Muscle layer of duodenum (tissue), 2 donors: ENCODE measurements at regions not wholly inside any gene's neighbourhood (a gene's known extent, or its start where the extent isn't known, plus 50 kb on each side); places are given as distances from the start of the nearest gene placed in this dataset.
"Not testable (repeated sequence)": the region's sequence is repeated elsewhere in the genome, so short reads cannot be mapped to it uniquely, and the experiment has no call there.

Experiments used
- H3K27ac ChIP-seq: one replicate; pipeline ENCODE4 v1.7.0; 2013; ENCODE audit warnings: mild to moderate bottlenecking, low read length
- H3K27me3 ChIP-seq: one replicate; pipeline ENCODE4 v1.7.0; 2013; ENCODE audit warnings: low read depth, mild to moderate bottlenecking, control low read depth, low read length
- H3K36me3 ChIP-seq, 2 donors: one replicate each; pipeline ENCODE4 v1.7.0; 2013; ENCODE audit warnings: low read length in 2 of 2, control low read depth in 1 of 2, mild to moderate bottlenecking in 1 of 2; ENCODE audit not compliant: insufficient read depth in 2 of 2, control insufficient read depth in 1 of 2
- H3K4me1 ChIP-seq, 2 donors: one replicate each; pipeline ENCODE4 v1.7.0; 2013; ENCODE audit warnings: low read length in 2 of 2, mild to moderate bottlenecking in 2 of 2, control low read depth in 1 of 2, moderate library complexity in 1 of 2; ENCODE audit not compliant: insufficient read depth in 2 of 2, control insufficient read depth in 1 of 2
- H3K4me3 ChIP-seq, 2 donors: one replicate each; pipeline ENCODE4 v1.7.0; 2013; ENCODE audit warnings: low read length in 2 of 2, low read depth in 1 of 2, mild to moderate bottlenecking in 1 of 2
- H3K9me3 ChIP-seq, 2 donors: one replicate each; pipeline ENCODE4 v1.7.0; 2013; ENCODE audit warnings: low read length in 2 of 2, control low read depth in 1 of 2, mild to moderate bottlenecking in 1 of 2; ENCODE audit not compliant: control insufficient read depth in 1 of 2
- donor health status: healthy.

DNA sequence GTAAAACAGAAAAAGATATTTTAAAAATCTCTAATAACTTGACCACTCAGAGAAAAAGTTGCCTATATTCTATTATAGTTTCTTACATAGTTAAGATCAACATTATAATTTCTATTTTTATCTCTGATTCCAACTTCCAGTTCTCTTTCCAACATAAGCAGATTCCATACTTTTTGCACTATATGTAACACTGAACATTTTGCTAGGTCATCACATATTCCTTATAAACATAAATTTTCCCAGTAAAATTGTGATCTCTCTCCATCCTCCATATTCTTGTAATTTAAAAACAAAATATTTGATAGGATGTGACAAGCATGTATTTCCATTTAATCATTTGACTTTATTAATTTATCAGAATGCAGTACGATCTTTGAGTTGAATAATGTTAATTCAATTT lies 170.4 kb upstream of the THSD7A start:
- H3K36me3 ChIP-seq = no peaks in the 10 kb centered on the region
- no peaks in the 10 kb centered on the region for H3K4me1 ChIP-seq
- H3K27ac ChIP-seq = no peak overlapping the region
- H3K27me3 ChIP-seq = no peaks in the 10 kb centered on the region
- no peak overlapping the region for H3K4me3 ChIP-seq
- H3K9me3 ChIP-seq = no peaks in the 10 kb centered on the region

DNA sequence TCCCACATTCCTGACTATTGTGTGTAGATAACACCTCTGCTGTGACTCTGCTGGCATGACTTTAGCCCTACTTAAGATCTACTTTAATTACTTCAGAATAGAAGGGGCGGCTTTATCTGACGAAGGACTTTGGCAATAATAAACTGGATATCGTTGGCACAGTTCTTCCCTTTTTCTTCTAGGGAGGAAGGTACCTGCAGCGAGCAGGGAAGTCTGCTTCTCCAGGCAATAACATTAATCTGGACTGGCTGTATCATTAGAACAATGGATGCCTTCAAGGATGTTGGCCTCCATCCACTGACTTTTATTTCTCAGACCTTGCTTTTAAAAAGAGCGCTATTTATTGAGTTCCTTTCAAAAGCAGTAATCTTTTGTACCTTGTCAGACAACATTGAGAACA lies 172.6 kb upstream of the THSD7A start:
- Histone ChIP-seq H3K36me3 (no peaks in the 10 kb centered on the region), H3K4me1 (no peaks in the 10 kb centered on the region), H3K4me3 (no peak overlapping the region), H3K9me3 (no peaks in the 10 kb centered on the region), H3K27me3 (no peaks in the 10 kb centered on the region), H3K27ac (no peak overlapping the region)

DNA sequence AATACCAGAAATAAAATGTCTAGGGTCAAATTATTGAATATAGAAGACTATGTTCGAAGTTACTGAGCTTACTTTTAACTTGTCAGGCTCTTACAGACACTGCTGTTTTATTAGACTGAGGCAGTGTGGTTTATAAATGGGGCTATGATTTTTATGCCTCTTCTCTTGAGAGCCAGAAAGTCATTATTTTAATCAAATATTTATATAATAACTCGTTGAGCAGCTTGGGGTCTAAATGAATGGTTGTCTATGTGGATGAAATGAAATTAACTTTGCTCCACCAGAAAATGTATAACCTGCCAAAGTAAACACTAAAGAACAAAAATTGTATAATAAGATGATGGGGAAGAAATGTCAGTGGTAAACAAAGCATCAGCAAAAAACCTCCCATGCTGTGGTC lies 175.6 kb upstream of the THSD7A start:
- Histone ChIP-seq H3K9me3 (no peaks in the 10 kb centered on the region), H3K36me3 (no peaks in the 10 kb centered on the region), H3K27me3 (no peaks in the 10 kb centered on the region), H3K27ac (no peak overlapping the region), H3K4me1 (no peaks in the 10 kb centered on the region), H3K4me3 (no peak overlapping the region)

DNA sequence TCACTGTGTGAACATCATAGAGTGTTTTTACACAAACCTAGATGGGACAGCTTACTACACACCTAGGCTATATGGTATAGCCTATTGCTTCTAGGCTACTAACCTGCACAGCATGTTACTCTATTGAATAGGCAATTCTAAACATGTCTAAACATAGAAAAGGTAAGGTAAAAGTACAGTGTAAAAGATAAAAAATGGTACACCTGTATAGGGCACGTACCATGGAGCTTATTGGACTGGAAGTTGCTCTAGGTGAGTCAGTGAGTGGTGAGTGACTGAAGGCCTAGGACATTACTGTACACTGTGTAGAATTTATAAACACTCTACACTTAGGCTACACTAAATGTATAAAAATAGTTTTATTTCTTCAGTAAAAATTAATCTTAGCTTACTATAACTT lies 182.0 kb upstream of the THSD7A start:
- Histone ChIP-seq H3K4me3 (no peak overlapping the region), H3K4me1 (no peaks in the 10 kb centered on the region), H3K9me3 (no peaks in the 10 kb centered on the region), H3K27ac (no peak overlapping the region), H3K36me3 (no peaks in the 10 kb centered on the region), H3K27me3 (no peaks in the 10 kb centered on the region)

DNA sequence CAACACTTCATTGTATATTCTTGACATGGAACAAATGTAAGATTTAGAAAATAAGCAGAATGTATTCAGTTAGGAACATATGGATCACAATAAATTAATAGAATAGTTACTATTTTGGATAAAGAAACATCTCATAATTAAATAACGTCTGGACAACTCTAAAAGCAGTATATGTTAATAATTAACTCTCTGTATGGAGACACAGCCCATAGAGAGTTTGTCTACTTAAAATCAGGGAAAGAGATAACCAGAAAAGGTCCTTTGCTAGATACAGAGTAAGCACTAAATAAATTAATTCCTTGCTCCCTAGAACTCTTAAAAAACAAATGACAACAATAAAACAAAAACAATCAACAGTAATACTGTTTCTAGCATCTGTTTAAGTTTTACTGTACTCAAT lies 184.4 kb upstream of the THSD7A start:
- H3K27me3 ChIP-seq = no peaks in the 10 kb centered on the region
- no peaks in the 10 kb centered on the region for H3K36me3 ChIP-seq
- H3K27ac ChIP-seq = no peak overlapping the region
- no peaks in the 10 kb centered on the region for H3K4me1 ChIP-seq
- H3K4me3 ChIP-seq = no peak overlapping the region
- H3K9me3 ChIP-seq = no peaks in the 10 kb centered on the region

DNA sequence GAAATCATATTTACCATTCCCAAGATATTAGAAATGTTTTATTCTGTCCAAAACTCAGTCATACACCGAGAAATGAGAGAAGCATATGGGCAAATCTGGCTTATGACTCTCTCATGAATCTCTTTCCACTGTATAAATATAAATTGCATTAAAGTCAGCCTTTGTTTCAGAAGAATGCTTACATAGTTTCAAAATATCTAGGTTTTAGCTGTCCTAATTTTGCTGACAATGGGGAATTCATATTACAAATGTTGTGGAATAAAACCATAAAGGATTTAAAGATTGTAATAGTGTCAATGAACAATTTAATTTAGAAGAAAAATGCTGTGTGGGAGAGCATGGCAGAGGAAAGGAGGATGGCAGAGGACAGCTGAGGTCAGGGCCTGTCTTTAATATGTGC lies 185.0 kb upstream of the THSD7A start:
- H3K27ac ChIP-seq = no peak overlapping the region
- no peaks in the 10 kb centered on the region for H3K36me3 ChIP-seq
- H3K4me1 ChIP-seq = no peaks in the 10 kb centered on the region
- no peaks in the 10 kb centered on the region for H3K27me3 ChIP-seq
- no peaks in the 10 kb centered on the region for H3K9me3 ChIP-seq
- no peak overlapping the region for H3K4me3 ChIP-seq

DNA sequence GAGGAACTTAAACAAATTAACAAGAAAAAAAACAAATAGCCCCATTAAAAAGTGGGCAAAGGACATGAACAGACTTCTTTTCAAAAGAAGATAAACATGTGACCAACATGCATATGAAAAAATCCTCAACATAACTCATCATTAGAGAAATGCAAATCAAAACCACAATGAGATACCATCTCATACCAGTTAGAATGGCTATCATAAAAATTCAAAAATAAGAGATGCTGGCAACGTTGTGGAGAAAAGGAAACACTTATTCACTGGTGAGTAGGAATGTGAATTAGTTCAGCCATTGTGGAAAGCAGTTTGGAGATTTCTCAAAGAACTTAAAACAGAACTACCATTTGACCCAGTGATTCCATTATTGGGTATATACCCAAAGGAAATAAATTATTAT lies 189.1 kb upstream of the TMEM106B start:
- H3K27me3 ChIP-seq, H3K9me3 ChIP-seq, H3K27ac ChIP-seq, H3K4me3 ChIP-seq, H3K4me1 ChIP-seq, H3K36me3 ChIP-seq: not testable (repeated sequence)

DNA sequence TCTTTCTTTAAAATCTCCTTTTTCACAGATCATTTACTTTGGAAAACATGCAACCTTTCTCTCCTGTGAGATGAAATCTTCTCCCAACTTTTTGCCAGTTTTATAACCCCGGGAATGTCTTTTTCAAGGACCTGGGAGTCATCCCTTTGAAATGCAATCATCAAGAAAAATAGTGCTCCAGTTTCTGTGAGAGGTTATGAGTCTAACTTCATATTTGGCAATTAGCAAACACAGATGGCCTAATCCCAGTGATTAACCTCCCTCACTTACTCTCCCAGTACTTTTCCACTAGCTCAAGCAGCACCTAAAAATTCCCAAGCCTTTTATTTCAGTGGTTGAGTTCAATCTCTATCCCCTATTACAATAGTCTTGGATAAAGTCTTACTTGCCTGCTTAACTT lies 185.8 kb upstream of the TMEM106B start:
- H3K4me1 ChIP-seq = no peaks in the 10 kb centered on the region
- no peak overlapping the region for H3K4me3 ChIP-seq
- H3K27ac ChIP-seq = no peak overlapping the region
- H3K27me3 ChIP-seq = no peaks in the 10 kb centered on the region
- no peaks in the 10 kb centered on the region for H3K36me3 ChIP-seq
- H3K9me3 ChIP-seq = no peaks in the 10 kb centered on the region

DNA sequence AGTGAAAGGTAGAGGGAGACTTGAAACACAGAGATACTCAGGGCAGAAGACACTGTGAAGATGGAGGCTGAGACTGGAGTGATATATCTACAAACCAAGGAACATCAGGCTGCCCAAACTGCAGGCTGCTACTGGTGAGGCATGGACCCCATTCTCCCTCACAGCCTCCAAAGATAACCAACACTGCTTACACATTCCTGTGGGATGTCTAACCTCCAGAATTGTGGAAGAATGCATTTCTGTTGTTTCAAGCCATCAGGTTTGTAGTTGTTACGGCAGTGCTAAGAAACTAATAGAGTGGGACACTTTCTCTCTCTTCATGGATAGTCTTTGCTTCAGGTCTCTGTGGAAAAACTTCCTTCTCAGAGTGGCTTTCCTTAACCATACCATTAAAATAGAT lies 182.6 kb upstream of the TMEM106B start:
- Histone ChIP-seq H3K4me1 (no peaks in the 10 kb centered on the region), H3K27ac (no peak overlapping the region), H3K27me3 (no peaks in the 10 kb centered on the region), H3K4me3 (no peak overlapping the region), H3K36me3 (no peaks in the 10 kb centered on the region), H3K9me3 (no peaks in the 10 kb centered on the region)

DNA sequence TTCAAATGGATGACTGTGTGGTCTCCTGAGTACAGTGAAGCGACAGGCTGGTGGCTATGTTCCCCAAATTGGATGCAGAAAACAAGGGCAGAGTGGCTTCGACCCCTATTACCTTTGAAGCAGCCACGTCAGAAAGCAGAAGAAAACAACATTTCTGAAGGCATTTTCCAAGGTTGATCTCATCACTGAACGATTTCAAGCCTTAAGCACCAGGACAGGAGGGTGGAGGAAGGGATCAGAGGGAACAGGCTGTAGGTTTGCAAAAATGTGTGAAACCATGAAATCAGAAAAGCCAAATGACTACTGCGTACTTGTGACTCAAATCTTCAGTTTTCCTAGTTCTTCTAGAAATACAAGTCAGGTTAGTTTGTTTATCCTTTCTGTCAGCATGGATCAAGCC lies 181.0 kb upstream of the TMEM106B start:
- Histone ChIP-seq H3K27ac (no peak overlapping the region), H3K4me3 (no peak overlapping the region), H3K4me1 (no peaks in the 10 kb centered on the region), H3K27me3 (no peaks in the 10 kb centered on the region), H3K36me3 (no peaks in the 10 kb centered on the region), H3K9me3 (no peaks in the 10 kb centered on the region)

DNA sequence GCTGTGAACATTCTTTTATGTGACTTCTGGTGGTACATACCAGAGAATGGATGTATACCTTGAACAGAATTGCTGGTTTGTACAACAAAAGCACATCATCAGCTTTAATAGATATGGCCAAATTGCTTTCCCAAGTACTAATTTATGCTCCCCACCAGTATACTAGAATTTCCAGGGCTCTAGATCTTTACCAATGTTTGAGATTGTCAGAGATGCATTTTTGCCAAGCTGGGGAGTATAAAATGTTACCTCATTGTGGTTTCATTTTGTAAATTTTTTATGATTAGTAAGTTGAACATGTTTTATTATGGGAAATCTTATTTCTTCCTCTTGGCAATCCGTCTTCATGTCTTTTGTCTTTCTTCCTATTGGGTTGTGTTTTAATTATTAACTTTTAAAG lies 179.9 kb upstream of the TMEM106B start:
- no peaks in the 10 kb centered on the region for H3K27me3 ChIP-seq
- no peaks in the 10 kb centered on the region for H3K4me1 ChIP-seq
- H3K9me3 ChIP-seq = no peaks in the 10 kb centered on the region
- no peaks in the 10 kb centered on the region for H3K36me3 ChIP-seq
- no peak overlapping the region for H3K4me3 ChIP-seq
- no peak overlapping the region for H3K27ac ChIP-seq

DNA sequence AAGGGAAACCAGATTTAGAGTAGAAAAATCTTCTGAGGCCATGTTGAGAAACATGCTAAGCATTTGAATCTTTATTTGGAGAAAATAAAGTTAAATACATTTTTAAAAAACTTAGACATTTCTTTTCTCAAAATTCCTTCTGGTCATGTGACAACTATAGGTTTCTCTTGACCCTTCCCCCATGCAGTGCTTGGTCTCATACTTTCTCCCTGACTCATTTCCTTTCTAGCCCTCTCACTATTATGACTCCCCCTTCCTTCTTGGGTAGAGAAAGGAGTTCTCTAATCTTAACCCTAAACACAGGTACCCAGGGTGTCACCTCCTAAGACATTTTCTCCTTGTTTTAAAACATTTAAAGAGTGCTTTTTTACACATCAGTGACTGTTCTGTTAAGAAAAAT lies 179.5 kb upstream of the TMEM106B start:
- no peak overlapping the region for H3K4me3 ChIP-seq

More for the DNA sequence above, 179.5 kb upstream of the TMEM106B start:
- no peaks in the 10 kb centered on the region for H3K27me3 ChIP-seq
- H3K36me3 ChIP-seq = no peaks in the 10 kb centered on the region
- no peaks in the 10 kb centered on the region for H3K9me3 ChIP-seq
- H3K4me1 ChIP-seq = no peaks in the 10 kb centered on the region
- H3K27ac ChIP-seq = no peak overlapping the region
